ENCODE measurements at regions not wholly inside any gene's neighbourhood (a gene's known extent, or its start where the extent isn't known, plus 50 kb on each side); places are given as distances from the start of the nearest gene placed in this dataset.

DNA sequence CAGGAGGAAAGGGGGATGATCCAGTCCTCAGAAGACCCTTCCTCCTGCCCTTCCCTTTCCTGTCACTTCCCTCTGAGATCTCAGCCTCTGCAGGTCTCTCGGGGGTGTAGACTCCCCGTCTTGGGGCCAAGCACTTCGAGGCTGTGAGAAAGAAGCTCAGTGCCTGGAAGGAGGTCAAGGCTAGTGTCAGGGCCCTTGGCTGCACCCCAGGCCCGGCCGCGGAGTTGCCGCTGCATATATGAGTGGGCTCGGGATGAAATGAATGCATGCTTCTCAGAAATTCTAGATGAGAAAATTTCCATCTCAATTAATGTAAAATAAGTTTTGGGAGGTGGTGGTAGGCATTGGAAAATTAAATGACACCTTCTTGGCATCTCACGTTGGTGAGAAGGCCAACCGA lies 1313.7 kb downstream of the BRD1 start:
- TF ChIP-seq, protein P1, sequence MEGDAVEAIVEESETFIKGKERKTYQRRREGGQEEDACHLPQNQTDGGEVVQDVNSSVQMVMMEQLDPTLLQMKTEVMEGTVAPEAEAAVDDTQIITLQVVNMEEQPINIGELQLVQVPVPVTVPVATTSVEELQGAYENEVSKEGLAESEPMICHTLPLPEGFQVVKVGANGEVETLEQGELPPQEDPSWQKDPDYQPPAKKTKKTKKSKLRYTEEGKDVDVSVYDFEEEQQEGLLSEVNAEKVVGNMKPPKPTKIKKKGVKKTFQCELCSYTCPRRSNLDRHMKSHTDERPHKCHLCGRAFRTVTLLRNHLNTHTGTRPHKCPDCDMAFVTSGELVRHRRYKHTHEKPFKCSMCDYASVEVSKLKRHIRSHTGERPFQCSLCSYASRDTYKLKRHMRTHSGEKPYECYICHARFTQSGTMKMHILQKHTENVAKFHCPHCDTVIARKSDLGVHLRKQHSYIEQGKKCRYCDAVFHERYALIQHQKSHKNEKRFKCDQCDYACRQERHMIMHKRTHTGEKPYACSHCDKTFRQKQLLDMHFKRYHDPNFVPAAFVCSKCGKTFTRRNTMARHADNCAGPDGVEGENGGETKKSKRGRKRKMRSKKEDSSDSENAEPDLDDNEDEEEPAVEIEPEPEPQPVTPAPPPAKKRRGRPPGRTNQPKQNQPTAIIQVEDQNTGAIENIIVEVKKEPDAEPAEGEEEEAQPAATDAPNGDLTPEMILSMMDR (conservative IDR thresholded peaks at IDR 0.05; ENCODE audit: low read depth in 2 of 2), result no peak
- TF ChIP-seq EZH2phosphoT487 (IDR thresholded peaks at IDR 0.05; ENCODE audit: unreplicated experiment), result no peak

Data from GM23338 (cell line).